ENCODE measurements at regions not wholly inside any gene's neighbourhood (a gene's known extent, or its start where the extent isn't known, plus 50 kb on each side); places are given as distances from the start of the nearest gene placed in this dataset.

GRCh38 chr13:44768239-44768638 is 192.1 kb upstream of the TSC22D1 start:
- 47% methylated on average over 2 of the region's 2 CpGs for WGBS
- H3K9ac ChIP-seq (ENCODE audit: low read depth in 1 of 2, low read length in 2 of 2): no peak overlapping the region
- H3K27me3 ChIP-seq (ENCODE audit: control insufficient read depth in 4 of 4, insufficient read depth in 4 of 4, low read length in 3 of 4): no peaks in the 10 kb centered on the region
- H3K36me3 ChIP-seq (ENCODE audit: control insufficient read depth in 4 of 4, insufficient read depth in 3 of 4, low read depth in 1 of 4, low read length in 3 of 4): no peaks in the 10 kb centered on the region
- TF ChIP-seq TAF1 (conservative IDR thresholded peaks at IDR 0.05) (no peak), ZBTB33 (IDR thresholded peaks at IDR 0.05) (no peak), HNF4A (conservative IDR thresholded peaks at IDR 0.05) (no peak), ATF3 (IDR thresholded peaks at IDR 0.05) (no peak), EGR1 (IDR thresholded peaks at IDR 0.05; ENCODE audit: low read depth in 2 of 2) (no peak), YY1 (IDR thresholded peaks at IDR 0.05) (no peak), JUND (IDR thresholded peaks at IDR 0.05) (no peak), CTCF (IDR thresholded peaks at IDR 0.05; ENCODE audit: low read depth, low read length, missing input control) (no peak), GABPA (IDR thresholded peaks at IDR 0.05 in 1 of 2, conservative IDR thresholded peaks at IDR 0.05 in 1 of 2) (no peak), HNF4G (IDR thresholded peaks at IDR 0.05) (no peak), FOXA1 (IDR thresholded peaks at IDR 0.05) (no peak), SP1 (IDR thresholded peaks at IDR 0.05) (no peak), RXRA (IDR thresholded peaks at IDR 0.05) (no peak), NR2F2 (IDR thresholded peaks at IDR 0.05) (no peak), RAD21 (IDR thresholded peaks at IDR 0.05) (no peak)
- TF ChIP-seq, protein P1, sequence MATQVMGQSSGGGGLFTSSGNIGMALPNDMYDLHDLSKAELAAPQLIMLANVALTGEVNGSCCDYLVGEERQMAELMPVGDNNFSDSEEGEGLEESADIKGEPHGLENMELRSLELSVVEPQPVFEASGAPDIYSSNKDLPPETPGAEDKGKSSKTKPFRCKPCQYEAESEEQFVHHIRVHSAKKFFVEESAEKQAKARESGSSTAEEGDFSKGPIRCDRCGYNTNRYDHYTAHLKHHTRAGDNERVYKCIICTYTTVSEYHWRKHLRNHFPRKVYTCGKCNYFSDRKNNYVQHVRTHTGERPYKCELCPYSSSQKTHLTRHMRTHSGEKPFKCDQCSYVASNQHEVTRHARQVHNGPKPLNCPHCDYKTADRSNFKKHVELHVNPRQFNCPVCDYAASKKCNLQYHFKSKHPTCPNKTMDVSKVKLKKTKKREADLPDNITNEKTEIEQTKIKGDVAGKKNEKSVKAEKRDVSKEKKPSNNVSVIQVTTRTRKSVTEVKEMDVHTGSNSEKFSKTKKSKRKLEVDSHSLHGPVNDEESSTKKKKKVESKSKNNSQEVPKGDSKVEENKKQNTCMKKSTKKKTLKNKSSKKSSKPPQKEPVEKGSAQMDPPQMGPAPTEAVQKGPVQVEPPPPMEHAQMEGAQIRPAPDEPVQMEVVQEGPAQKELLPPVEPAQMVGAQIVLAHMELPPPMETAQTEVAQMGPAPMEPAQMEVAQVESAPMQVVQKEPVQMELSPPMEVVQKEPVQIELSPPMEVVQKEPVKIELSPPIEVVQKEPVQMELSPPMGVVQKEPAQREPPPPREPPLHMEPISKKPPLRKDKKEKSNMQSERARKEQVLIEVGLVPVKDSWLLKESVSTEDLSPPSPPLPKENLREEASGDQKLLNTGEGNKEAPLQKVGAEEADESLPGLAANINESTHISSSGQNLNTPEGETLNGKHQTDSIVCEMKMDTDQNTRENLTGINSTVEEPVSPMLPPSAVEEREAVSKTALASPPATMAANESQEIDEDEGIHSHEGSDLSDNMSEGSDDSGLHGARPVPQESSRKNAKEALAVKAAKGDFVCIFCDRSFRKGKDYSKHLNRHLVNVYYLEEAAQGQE (IDR thresholded peaks at IDR 0.05): no peak
- TF ChIP-seq, protein P2, sequence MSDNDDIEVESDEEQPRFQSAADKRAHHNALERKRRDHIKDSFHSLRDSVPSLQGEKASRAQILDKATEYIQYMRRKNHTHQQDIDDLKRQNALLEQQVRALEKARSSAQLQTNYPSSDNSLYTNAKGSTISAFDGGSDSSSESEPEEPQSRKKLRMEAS (IDR thresholded peaks at IDR 0.05): no peak
- DNase-seq (ENCODE audit: low spot score): no peak
- no peaks in the 10 kb centered on the region for H3K9me3 ChIP-seq (ENCODE audit: control insufficient read depth in 4 of 4, low read length in 3 of 4)
- H3K27ac ChIP-seq (ENCODE audit: low read depth in 1 of 2, low read length in 2 of 2): no peak overlapping the region
- no peaks in the 10 kb centered on the region for H3K4me1 ChIP-seq (ENCODE audit: control insufficient read depth in 4 of 4, insufficient read depth in 4 of 4, low read length in 3 of 4)
- no peak overlapping the region for H3K4me3 ChIP-seq (ENCODE audit: low read depth in 1 of 3, low read length in 3 of 3)

Data from liver (tissue), 8 donors.